ENCODE measurements at regions not wholly inside any gene's neighbourhood (a gene's known extent, or its start where the extent isn't known, plus 50 kb on each side); places are given as distances from the start of the nearest gene placed in this dataset.

GRCh38 chr6:90445533-90446108 is 141.3 kb downstream of the MAP3K7 start:
- no peak for TF ChIP-seq CTCF (IDR thresholded peaks at IDR 0.05)
- no peak for TF ChIP-seq YY1 (IDR thresholded peaks at IDR 0.05; ENCODE audit: low read depth)
- TF ChIP-seq JUND (IDR thresholded peaks at IDR 0.05): no peak
- no peak for TF ChIP-seq EP300 (IDR thresholded peaks at IDR 0.05; ENCODE audit: borderline replicate concordance in 1 of 2, low read depth in 1 of 2, low read length in 1 of 2)
- TF ChIP-seq MAX (IDR thresholded peaks at IDR 0.05; ENCODE audit: low read depth): no peak
- no peak for TF ChIP-seq ZBTB33 (IDR thresholded peaks at IDR 0.05; ENCODE audit: borderline replicate concordance, low read depth)
- no peak for TF ChIP-seq USF2 (IDR thresholded peaks at IDR 0.05; ENCODE audit: borderline replicate concordance, low read depth, low read length)
- TF ChIP-seq FOXM1 (IDR thresholded peaks at IDR 0.05; ENCODE audit: low read depth): no peak
